Erythroblast (primary cell): ENCODE measurements at regions not wholly inside any gene's neighbourhood (a gene's known extent, or its start where the extent isn't known, plus 50 kb on each side); places are given as distances from the start of the nearest gene placed in this dataset.

ENCODE experiments used
- GATA1 ChIP-seq: IDR thresholded peaks from 2 replicates; pipeline ENCODE4 v1.6.1; 2011; ENCODE audit warnings: low read depth, mild to moderate bottlenecking, control low read depth, low read length, moderate library complexity
- POLR2A ChIP-seq: IDR thresholded peaks from 2 replicates; pipeline ENCODE4 v1.6.1; 2011; ENCODE audit warnings: mild to moderate bottlenecking, low read length

DNA sequence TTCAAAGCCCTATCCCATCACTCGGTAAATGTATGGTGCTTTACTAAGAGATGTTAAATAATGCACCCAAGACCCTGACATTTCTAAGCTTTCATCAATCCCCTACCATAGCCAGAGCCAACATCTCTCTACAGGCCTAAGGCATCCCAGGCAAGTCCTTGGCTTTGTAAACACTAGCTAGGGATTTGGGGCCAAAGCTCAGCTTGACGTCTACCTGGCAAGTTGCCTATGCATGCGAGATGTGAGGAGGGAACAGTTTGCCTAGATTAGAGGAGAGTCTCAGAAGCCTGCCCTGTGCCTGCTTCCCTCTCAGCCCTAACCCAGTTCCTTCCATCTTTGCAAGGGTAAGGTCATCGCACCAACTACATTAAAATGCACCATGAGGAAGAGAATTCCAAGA lies 221.5 kb upstream of the NCKAP5 start:
- no peak for TF ChIP-seq POLR2A
- no peak for TF ChIP-seq GATA1
